B cell (primary cell): ENCODE measurements at regions not wholly inside any gene's neighbourhood (a gene's known extent, or its start where the extent isn't known, plus 50 kb on each side); places are given as distances from the start of the nearest gene placed in this dataset.

Experiments
- CTCF ChIP-seq: fragments of 200-600 bp; IDR thresholded peaks from one replicate; pipeline ENCODE4 v1.8.0; 2022; ENCODE audit warnings: antibody characterized with exemption, mild to moderate bottlenecking
- EZH2 ChIP-seq: IDR thresholded peaks from 2 replicates; pipeline ENCODE4 v1.6.1; 2012; ENCODE audit warnings: borderline replicate concordance, low read depth, mild to moderate bottlenecking, moderate library complexity, low read length; ENCODE audit not compliant: insufficient read depth, poor library complexity, severe bottlenecking

GRCh38 chr16:86370062-86370461 lies 140.3 kb upstream of the FOXF1 start:
- TF ChIP-seq CTCF (no peak), EZH2 (no peak)
